Neutrophil (primary cell): ENCODE measurements at regions not wholly inside any gene's neighbourhood (a gene's known extent, or its start where the extent isn't known, plus 50 kb on each side); places are given as distances from the start of the nearest gene placed in this dataset.

Experiments used
- H3K27ac ChIP-seq: fragments of 200-600 bp; sonication (generic); 2 replicates; pipeline ENCODE4 v1.5.1; 2016; ENCODE audit warnings: mild to moderate bottlenecking, moderate library complexity
- H3K27me3 ChIP-seq: fragments of 200-600 bp; sonication (generic); 2 replicates; pipeline ENCODE4 v1.6.0; 2016; ENCODE audit warnings: mild to moderate bottlenecking
- H3K36me3 ChIP-seq: fragments of 200-600 bp; sonication (generic); 2 replicates; pipeline ENCODE4 v1.5.1; 2017
- H3K4me1 ChIP-seq, 2 experiments: fragments of 200-600 bp in 1 of 2; sonication (generic) in 1 of 2; 1 replicate in 1 of 2; 2 replicates in 1 of 2; pipeline versions ENCODE4 v1.5.1 to v1.6.1; 2013 to 2016; ENCODE audit warnings: low read depth in 1 of 2, low read length in 1 of 2, mild to moderate bottlenecking in 1 of 2, moderate library complexity in 1 of 2; ENCODE audit not compliant: control insufficient read depth in 1 of 2, insufficient read depth in 1 of 2
- H3K4me3 ChIP-seq, 2 experiments: fragments of 200-600 bp in 1 of 2; sonication (generic) in 1 of 2; 1 replicate in 1 of 2; 2 replicates in 1 of 2; pipeline ENCODE4 v1.5.1; 2013 to 2016; ENCODE audit warnings: low read depth in 1 of 2, low read length in 1 of 2, mild to moderate bottlenecking in 1 of 2, moderate library complexity in 1 of 2
- H3K9me3 ChIP-seq: fragments of 200-600 bp; sonication (generic); 2 replicates; pipeline ENCODE4 v1.5.1; 2016
- CTCF ChIP-seq: fragments of 200-600 bp; sonication (generic); IDR thresholded peaks from 2 replicates; pipeline ENCODE4 v1.5.1; 2016; ENCODE audit warnings: antibody characterized with exemption

GRCh38 chr7:12939694-12940093, 252.3 kb downstream of the ARL4A start:
- H3K9me3 ChIP-seq: peaks cover 3% of the 10 kb centered on the region
- H3K36me3 ChIP-seq: no peaks in the 10 kb centered on the region
- H3K4me1 ChIP-seq: no peaks in the 10 kb centered on the region
- H3K27ac ChIP-seq: no peak overlapping the region
- no peak overlapping the region for H3K4me3 ChIP-seq
- TF ChIP-seq CTCF: no peak
- no peaks in the 10 kb centered on the region for H3K27me3 ChIP-seq

- no peak overlapping the region for H3K4me3 ChIP-seq
- TF ChIP-seq CTCF: no peak
- H3K4me1 ChIP-seq: no peaks in the 10 kb centered on the region
- peaks cover 3% of the 10 kb centered on the region for H3K9me3 ChIP-seq
- no peak overlapping the region for H3K27ac ChIP-seq
- H3K36me3 ChIP-seq: no peaks in the 10 kb centered on the region
- no peaks in the 10 kb centered on the region for H3K27me3 ChIP-seq
These were observed 254.1 kb downstream of the ARL4A start for GRCh38 chr7:12941512-12941911.

- Histone ChIP-seq H3K27me3 (no peaks in the 10 kb centered on the region), H3K4me3 (no peak overlapping the region), H3K27ac (no peak overlapping the region), H3K9me3 (peaks cover 3% of the 10 kb centered on the region), H3K4me1 (no peaks in the 10 kb centered on the region), H3K36me3 (no peaks in the 10 kb centered on the region)
- TF ChIP-seq CTCF: no peak
These were observed 255.2 kb downstream of the ARL4A start for GRCh38 chr7:12942609-12943008.

- H3K4me1 ChIP-seq: no peaks in the 10 kb centered on the region
- no peak overlapping the region for H3K4me3 ChIP-seq
- H3K27me3 ChIP-seq: no peaks in the 10 kb centered on the region
- no peaks in the 10 kb centered on the region for H3K36me3 ChIP-seq
- TF ChIP-seq CTCF: no peak
- no peak overlapping the region for H3K27ac ChIP-seq
- H3K9me3 ChIP-seq: peaks cover 3% of the 10 kb centered on the region
These were observed 256.3 kb downstream of the ARL4A start for GRCh38 chr7:12943781-12944180.

- no peaks in the 10 kb centered on the region for H3K36me3 ChIP-seq
- H3K4me3 ChIP-seq: no peak overlapping the region
- no peaks in the 10 kb centered on the region for H3K4me1 ChIP-seq
- TF ChIP-seq CTCF: no peak
- H3K27ac ChIP-seq: no peak overlapping the region
- no peaks in the 10 kb centered on the region for H3K9me3 ChIP-seq
- no peaks in the 10 kb centered on the region for H3K27me3 ChIP-seq
These were observed 258.5 kb downstream of the ARL4A start for GRCh38 chr7:12945901-12946300.

GRCh38 chr7:12947465-12947864, 260.0 kb downstream of the ARL4A start:
- H3K9me3 ChIP-seq: no peaks in the 10 kb centered on the region
- H3K36me3 ChIP-seq: no peaks in the 10 kb centered on the region
- no peak overlapping the region for H3K27ac ChIP-seq
- no peaks in the 10 kb centered on the region for H3K27me3 ChIP-seq
- no peaks in the 10 kb centered on the region for H3K4me1 ChIP-seq
- no peak overlapping the region for H3K4me3 ChIP-seq
- TF ChIP-seq CTCF: no peak
